ENCODE measurements at regions not wholly inside any gene's neighbourhood (a gene's known extent, or its start where the extent isn't known, plus 50 kb on each side); places are given as distances from the start of the nearest gene placed in this dataset.

DNA sequence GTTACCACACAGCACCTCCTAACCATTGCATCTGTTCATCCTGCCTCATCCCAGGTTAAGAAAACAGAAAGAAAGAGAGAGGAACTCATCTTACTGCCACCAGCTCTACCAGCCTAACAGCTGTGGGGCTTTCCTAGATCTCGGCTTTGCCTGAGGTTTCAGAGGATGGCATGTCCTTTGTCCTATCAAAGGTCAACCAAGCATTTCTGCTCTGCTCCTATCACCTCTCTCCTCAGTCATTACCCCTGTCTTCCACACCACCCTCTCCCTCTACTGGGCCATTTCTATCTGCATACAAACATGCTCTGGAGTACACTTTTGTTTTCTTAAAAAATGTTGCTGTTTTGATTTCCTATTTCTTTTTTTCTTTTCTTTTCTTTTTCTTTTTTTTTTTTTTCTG lies 393.3 kb downstream of the IRS2 start:
- no peak for FAIRE-seq

DNA sequence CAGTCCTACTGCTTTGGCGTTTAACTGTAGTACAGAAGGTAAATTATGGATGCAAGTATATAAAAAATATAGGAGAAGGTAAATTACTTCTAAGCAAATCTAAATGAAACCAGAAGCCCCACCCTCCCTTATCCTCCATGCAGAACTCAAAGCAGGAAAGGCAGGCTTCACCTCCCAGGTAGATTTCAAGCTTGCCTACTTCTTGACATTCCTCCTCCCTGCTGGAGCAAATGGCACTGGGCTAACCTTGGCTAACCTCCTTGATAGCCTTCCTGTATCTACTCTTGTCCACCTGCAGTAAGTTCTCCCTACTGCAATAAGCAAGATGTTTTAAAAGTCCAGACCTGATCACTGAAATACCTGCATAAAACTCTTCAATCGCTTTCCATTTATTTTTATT lies 396.0 kb downstream of the IRS2 start:
- no peak for FAIRE-seq

DNA sequence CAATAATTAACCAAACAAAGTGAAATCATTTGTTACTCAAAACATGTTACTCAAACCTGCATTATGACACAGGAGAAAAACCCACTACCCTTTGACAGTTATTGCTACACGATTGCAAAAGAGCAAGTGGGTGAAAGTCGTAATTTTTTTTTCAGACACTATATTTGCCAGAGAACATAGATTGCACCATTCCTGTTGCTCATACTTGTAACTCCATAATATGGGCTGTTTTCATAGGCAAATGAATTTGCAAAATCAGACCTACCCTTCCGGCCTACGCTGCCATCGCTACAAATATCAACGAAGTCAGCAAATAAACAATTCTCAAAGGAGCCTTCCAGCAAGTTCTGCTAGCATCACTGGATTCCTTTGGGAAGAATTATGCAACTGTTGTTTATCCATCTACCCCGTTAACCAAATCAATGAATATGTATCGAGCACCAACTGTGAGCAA lies 396.5 kb downstream of the IRS2 start:
- no peak for FAIRE-seq

DNA sequence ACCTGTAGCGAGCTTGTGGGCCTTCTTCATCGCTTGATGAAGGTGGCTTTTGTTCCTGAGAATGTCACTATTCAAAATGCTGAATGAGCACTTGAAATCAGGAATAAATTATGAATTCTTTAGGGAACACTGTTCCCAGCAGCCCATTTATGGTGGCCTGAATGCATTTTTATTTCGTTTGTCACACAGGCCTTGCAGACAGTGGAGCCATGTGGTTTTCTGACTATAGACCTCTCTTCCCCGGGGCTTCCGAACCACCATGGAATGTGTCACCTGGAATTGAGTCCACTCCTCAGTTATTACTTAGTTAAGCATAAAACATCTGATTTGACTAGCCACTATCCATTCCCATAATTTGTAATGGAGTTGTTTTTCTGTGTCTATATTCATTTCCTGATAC lies 396.9 kb downstream of the IRS2 start:
- FAIRE-seq, result no peak

DNA sequence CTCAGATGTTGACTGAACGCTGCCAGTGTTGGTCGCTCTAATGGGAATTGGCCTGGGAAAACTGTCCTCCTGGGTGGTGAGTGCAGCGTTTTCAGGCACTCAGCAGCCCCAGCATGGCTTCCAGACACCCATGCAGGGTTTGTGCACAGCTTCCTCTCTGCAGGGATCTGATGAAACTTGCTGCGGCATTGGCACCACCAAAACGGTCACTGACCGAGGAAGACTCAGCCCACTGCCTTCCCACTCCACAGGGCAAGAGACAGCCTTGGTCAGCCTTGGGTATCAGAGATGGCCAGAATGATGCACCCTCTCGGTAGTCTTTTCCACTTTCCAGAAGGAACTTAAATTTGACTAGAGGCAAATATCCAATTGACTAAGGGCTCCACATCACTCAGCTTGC lies 398.9 kb downstream of the IRS2 start:
- no peak for FAIRE-seq

DNA sequence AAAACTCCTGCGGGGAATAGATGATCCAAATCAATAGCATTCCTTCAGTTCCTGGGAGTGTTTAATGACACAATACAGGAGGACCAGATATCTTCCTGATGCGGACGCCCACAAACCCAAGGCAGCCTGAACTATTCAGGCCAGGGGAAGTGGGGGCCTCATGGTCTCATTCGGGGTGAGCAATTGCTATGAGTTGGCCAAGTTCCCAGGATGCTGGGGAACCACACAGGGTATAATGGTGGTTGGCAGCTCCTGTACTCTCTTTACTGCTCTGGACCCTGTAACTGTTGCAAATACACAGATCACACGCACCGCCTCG lies 401.2 kb downstream of the IRS2 start:
- FAIRE-seq, result no peak

DNA sequence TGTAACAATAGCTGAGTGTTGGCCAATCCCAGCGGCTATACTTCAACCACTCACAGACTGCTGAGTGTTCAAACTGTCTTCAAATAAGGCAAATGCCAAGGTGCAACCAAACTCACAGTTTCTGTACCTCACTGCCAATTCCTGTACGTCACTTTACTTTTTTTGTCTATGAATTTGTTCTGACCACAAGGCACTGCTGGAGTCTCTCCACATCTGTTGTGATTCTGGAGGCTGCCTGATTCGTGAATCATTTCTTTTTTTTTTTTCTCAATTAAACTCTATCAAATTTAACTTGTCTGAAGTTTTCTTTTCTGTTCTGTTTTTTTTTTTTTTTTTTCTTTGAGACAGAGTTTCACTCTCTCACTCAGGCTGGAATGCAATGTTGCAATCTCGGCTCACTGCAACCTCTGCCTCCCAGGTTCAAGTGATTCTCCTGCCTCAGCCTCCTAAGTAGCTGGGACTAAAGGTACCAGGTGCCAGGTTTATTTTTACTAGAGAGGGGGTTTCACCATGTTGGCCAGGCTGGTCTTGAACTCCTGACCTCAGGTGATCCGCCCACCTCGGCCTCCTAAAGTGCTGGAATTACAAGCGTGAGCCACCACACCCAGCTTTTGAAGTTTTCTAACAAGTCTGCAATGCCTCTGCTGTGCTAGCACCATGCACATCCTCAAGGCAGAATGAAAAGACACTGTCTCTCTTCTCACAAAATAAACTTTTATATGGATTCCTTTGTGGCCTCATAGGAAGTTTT lies 401.7 kb downstream of the IRS2 start:
- FAIRE-seq, result no peak

DNA sequence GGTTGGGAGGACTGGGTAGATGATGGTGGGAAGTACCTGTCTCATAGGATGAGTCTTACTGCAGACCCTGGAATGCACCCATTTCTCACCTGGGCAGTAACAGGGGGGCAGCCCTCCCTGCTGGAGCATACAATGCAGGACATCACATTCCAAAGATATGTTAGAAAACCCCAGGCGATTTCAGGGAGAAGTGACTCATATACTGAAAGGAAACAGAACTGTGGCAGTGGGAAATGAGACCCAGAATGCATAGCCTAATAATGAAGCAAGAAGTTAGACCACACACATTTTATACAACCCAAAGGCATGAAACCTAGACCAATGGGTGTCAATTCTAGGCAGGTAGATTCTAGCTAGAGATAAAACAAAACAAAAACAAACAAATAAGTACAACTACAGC lies 402.7 kb downstream of the IRS2 start:
- FAIRE-seq, result no peak

DNA sequence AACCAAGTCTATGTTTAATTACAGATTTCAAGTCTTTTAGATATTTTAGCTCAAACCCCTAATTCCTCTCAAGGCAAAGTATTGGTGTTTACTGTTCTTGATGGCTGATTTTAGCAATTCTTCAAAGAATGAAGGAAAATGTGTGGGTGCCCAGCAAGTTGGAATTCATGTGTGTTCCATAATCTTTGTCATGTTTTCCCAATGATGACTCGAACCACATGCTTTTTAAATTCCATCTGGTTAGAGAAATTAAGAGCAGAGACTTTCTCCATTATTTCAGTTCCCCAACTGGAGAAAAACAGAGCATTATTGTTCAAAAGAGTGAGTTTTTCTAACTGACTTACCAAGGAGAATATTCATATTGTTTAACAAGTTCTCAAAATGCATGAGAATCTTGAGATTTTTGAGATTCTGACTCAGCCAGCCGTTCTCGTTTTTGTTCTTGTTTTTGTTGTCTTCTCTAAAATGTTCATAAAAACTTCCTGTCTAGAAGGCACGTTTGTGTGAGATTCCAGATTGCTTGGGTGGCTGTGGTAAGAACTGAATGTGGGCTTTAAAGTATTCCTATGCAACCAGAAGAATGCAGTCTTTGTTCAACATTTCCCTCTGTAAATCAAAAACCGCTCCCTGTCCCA lies 404.7 kb downstream of the IRS2 start:
- FAIRE-seq, result no peak

DNA sequence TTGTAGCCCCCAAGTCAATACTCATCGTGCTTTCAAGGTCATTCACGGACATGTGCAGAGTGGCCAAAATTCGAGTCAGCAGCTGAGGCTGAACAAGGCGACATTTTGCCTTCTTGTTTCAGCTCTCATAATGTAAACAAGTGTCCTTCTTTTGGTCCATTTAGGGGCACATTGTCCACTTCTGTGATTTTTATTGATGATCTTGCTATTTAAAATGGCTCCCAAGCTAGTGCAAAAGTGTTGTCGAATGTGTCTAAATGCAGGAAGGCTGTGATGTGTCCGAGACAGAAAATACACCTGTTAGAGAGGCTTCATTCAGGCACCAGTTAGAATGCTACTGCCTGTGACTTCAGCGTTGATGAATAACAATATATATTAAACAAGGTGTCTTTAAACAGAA lies 405.9 kb downstream of the IRS2 start:
- FAIRE-seq, result no peak

DNA sequence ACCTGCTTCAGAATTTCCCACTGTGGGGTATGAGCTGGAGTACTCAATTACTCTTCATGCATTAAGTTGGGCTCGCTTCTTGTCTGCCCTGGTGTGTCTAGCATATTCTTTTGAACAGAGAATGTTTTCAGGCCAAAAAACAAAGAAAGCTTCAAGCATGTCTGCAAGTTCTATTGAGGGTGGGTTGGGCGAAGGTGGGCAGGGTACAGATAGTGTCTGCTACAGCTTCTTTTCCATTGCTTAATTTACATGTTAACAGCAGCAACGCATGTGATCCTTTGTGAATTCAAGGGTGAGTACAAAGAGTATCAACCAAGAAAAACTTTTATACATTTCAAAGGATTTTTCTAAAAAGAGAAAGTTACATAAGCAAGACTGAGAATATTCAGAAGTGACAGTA lies 406.5 kb downstream of the IRS2 start:
- FAIRE-seq, result no peak

DNA sequence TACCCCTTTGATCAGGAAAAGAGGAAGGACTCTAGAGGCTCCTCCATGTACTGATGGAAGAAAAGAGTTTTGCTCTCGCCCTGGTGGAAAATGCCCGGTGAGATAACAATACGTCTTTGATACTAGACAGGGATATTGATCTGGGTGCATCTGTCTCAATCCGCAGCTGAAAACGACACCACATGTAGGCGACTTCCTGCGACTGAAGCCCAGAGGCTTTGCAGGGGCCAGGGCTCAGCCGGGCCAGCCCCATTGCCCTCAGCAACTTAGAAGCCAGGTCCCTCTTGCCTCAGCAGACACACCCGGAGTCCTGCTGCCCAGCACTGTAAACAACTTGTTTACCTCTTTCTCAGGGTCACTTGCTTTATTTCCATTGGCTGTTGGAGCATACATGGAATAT lies 409.4 kb downstream of the IRS2 start:
- no peak for FAIRE-seq

DNA sequence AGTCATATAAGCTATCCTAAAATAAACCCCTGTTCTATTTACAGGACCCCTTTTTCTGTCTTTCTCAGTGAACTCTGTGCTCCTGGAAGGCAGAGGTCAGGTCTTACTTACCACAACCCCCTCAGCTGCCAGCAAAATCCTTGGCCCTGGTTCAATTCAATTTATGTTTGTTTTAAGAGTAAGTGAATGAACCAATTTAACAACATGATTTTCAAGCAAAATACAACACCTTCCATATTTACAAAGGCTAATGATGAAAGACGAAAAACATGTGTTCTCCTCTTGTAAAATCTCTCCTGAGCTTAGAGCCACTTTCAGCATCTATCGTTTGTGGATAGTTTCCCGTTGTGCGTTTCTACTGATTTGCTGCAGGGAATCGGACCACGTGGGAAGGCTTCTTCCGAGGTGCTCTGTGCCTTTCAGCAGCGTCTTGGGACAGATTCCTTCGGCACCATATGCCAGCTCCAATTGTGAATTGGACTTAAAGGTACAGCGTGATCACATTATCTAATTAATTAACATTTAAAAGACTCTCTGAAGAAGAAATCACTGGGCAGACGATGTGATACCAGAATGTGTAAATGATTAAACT lies 411.7 kb downstream of the IRS2 start:
- FAIRE-seq, result no peak

DNA sequence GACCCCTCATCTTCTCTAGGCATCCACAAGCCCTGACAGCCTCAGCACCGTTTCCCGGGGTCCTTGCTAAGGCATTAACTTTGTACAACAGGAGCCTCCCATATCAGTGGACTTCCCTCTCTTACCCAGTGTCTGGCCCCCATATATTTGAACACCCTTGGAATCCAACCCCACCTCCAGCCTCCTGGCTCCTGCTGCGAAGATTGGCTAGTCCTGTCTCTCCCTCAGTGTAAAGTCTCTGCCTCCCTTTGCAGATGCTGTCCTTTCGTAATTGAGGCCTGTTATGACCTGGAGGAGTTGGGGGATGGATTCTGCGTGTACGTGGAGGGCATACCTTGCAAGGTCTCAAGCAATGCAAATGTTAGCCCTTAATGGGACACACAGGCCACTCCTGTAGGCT lies 413.7 kb downstream of the IRS2 start:
- FAIRE-seq, result no peak

DNA sequence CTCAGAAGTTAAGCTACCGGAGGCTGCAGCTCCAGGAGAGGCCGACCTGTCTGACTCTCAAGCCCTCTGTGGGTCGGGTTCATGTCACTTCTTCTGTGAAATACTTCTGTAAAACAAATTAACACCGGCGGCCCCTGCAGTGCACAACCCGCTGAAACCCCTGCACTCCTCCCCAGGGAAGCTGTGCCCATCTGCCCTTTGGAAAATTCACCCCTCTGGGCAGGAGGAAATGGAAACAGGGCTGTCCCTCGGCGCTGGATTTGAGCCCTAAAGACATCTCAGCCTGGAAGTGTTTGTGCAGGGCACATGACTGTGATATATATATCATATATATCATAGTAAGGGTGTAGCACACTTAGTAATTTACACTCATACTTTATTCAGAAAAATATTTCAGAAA lies 415.3 kb downstream of the IRS2 start:
- FAIRE-seq, result no peak

DNA sequence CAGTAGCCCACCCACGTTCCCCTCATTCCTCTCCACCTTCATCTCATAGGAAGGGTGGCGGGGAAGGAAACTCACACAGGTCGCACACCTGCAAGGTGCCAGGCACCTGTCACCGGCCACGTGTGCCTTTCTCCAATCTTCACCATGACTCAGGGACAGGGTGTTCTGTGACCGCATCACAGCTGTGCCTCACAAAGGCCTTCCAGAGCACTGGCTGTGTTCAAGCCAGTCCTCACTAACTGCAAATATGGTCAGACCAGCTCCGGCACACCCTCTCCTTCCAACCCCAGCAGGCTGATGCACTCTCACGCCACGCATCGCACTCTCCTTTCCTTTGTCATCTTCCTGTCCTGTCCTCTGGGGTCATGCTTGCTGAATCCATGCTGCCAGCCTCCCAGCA lies 415.9 kb downstream of the IRS2 start:
- no peak for FAIRE-seq

DNA sequence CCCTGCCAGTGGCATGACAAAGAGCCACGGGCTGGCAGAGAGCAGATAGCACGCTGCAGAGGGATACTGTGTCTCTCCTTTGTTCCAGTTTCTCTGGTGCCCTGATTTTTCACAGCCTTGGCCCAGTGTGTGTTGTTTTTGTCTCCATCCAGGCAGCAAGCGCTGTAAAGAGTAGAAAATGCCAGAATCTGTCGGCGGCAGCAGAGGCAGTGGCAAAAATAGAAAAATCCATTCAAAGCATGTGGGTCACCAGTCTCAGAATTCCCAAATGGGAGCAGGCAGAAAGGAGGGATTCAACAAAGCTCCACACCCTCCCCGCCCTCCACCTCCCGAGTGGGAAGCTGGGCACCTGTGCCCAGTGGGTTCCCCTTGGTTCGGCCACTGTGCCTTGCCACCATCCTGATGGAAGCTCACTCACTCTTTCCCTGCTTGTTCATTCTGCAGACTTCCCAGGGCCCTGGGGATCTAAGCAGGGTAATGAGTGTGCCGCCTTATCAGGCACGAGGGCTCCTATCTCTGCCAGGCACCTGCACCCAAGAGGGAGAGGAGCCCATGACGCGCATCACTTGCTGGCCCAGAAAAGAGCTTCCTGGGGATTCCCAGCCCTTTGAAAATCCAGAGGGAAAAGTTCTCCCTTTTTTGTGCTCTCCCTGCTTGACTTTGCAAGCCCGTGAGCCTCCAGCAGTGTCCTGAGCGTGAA lies 416.9 kb downstream of the IRS2 start:
- FAIRE-seq, result no peak

DNA sequence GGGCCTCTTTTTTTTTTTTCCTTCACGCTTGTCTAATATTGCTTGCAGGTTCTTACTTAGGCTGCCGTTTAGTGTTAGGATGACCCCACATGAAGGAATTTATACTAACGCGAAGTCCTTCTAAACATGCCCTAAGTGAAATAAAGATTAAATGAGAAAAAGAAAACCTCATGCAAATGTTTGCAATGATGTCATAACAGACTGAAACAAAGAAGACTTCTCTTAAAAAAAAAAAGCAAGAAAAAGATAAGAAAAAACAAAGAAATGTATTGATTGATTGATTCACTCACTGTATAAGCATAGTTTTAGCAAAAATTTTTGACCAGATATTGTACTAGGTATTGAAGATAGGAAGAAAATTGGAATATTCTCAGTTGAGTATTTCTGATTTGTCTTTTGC lies 418.2 kb downstream of the IRS2 start:
- FAIRE-seq, result no peak

DNA sequence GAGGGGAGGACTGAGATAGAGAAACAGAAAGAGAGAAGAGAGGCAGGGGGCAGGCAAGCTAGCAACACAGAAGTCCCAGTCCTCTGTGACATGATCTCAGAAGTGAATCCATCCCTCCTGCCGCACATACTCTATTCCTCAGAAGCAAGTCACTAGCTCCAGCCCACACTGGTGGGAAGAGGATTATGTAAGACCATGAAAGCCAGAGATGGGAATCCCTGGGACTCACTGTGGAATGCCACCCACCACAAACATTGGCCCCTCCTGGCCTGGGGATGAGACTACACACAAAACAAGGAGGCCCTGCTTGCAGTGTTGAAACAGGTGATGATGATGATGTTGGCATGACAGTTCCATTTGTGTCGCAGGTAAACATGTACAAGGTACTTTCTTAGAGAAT lies 419.9 kb downstream of the IRS2 start:
- no peak for FAIRE-seq

DNA sequence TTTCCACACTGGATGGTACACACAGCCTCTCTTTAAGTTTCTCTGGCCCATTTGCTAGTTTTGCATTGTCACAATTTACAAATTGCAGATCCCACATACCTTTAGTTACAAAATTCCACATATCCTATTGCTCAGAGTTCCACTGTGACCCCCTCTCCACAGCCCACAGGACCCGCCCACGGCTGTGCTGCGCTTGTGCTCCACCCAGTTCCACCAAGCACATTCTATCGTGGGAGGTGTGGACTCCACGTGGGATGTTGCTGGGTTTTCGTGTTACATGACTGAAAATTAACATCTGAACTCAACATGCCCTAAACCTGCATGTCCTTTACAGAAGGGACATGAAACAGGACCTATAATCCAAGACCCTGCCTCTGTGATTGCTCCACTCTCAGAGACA lies 423.0 kb downstream of the IRS2 start:
- no peak for FAIRE-seq

DNA sequence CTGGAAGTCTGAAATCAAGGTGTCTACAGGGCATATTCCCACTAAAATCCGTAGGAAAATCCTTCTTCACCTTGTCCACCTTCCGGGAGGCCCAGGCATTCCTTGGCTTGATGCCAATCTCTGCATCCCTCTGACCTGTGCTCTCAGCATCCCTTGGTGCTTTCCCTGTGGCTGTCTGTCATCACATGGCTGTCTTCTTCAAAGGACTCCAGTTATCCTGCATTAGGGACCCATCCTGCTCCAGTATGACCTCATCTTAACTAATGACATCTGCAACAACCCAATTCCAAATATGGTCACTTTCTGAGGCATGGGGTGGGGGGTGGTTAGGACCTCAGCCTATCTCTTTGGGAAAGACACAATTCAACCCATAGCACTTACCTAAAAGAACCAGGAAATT lies 423.8 kb downstream of the IRS2 start:
- FAIRE-seq, result no peak

DNA sequence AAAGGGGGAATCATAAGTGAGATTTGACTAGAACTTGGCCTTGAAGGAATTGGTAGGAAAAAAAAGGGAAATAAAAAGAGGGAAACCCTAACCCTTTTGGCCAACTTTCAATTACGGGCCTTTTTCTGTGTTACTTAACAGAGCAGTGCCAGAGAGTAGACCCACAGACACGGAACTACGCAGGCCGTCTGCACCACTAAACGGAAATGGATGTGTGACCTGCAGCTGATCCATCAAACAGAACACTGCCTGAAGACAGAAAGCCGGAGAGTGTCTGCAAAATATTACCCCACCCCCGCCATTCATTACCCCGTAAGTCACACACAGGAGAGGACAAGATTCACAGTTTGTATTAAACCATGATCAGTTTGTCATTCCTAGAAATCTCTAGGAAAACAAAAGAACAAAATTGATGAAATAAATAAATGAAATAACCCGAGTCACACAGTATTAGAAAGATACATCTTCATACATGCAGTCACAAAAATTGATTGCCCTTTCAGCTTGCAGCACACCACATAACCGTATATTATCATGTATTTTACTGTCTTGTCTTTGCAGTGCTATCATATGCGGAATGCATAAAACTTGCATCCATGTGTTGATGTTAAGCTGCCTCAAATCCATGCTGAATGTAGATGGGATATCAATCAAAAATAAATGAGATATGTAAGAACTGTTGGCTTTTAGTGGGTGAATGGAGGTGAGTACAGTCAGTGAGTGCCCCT lies 424.7 kb downstream of the IRS2 start:
- FAIRE-seq, result no peak

DNA sequence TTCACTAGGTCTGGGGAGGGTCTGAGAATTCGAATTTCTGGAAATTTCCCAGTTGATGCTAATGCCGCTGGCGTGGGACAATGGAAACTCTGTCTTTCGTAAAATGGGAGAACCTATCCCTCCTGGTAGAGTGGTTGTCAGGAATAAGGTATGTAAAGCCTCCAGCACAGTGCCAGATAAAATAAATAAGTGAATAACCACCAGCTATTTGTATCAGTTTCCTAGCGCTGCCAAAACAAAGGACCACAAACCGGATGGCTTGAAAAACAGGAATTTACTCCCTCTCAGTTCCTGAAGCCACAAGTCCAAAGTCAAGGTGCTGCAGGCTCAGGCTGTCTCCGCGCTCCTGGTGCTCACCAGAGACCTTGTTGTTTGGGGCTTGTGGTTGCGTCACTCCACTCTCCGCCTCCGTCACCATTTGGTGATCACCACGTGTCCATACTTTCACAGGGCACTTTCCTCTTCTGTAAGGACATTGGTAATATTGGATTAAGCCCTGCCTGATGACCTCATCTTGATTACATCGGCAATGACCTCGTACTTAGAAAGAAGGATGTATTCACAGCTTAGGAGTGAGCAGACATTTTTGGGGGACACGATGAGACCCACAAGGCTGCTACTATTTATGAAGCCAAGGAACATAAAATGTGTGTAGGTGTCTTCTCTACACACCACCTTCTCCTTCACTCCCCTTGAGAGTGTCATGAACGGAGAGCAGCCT lies 428.5 kb downstream of the IRS2 start:
- no peak for FAIRE-seq

Data from TTC549 (cell line).